HCT116 (cell line): ENCODE measurements at regions not wholly inside any gene's neighbourhood (a gene's known extent, or its start where the extent isn't known, plus 50 kb on each side); places are given as distances from the start of the nearest gene placed in this dataset.

ENCODE experiments used
- ATAC-seq: fragments of 200-7000 bp; cut with Tn5 transposase; 2 replicates; pipeline ENCODE4 v1.9.1; 2020; ENCODE audit warnings: mild to moderate bottlenecking, moderate library complexity
- BruUV-seq: library from RNA; stranded (reverse); fragments of 400-500 nt; replicated peaks from 2 replicates; lab custom pipeline; 2021; lab: Mats Ljungman, UMichigan
- CTCF ChIA-PET: fragments of 300-600 bp; sonication (Branson Sonifier 250); formaldehyde crosslinking; loops from one replicate; lab custom pipeline; 2021; ENCODE audit warnings: antibody characterized with exemption; lab: Charles Lee
- POLR2A ChIA-PET: fragments of 300-600, 350-600 bp; sonication (Branson Sonifier 250); formaldehyde crosslinking; loops from one replicate; lab custom pipeline; 2021; ENCODE audit warnings: antibody characterized with exemption; lab: Charles Lee
- RAD21 ChIA-PET, 2 experiments: fragments of 300-600 bp; sonication (Branson Sonifier 250); formaldehyde crosslinking; loops; one replicate each; lab custom pipeline; 2023; ENCODE audit warnings: low total read pairs in 2 of 2; ENCODE audit not compliant: uncharacterized antibody in 2 of 2, unreplicated experiment in 2 of 2, low non-redundant PET in 1 of 2; lab: Charles Lee
- DNase-seq: peaks from one replicate; pipeline ENCODE4 v3.0.0-alpha.2; 2010; ENCODE audit warnings: low read depth, low spot score
- H2AFZ ChIP-seq: fragments of 200-600 bp; shearing (Covaris generic), sonication (generic); 2 replicates; pipeline ENCODE4 v1.6.1; 2017; ENCODE audit warnings: low read depth, mixed run types, mixed read lengths, antibody characterized with exemption, low read length; ENCODE audit not compliant: poor library complexity, severe bottlenecking
- H3K27ac ChIP-seq: 2 replicates; pipeline ENCODE4 v1.5.1; 2012; ENCODE audit warnings: low read depth, low read length
- H3K27me3 ChIP-seq: fragments of 200-600 bp; sonication (generic); 2 replicates; pipeline ENCODE4 v1.6.1; 2016; ENCODE audit warnings: mixed run types, low read length, mixed read lengths; ENCODE audit not compliant: insufficient read depth
- H3K36me3 ChIP-seq, 2 experiments: fragments of 200-500 bp in 1 of 2; fragments of 200-600 bp in 1 of 2; sonication (Bioruptor generic) in 1 of 2; sonication (generic) in 1 of 2; 2 replicates each; pipeline versions ENCODE4 v1.5.1 to v1.6.1; 2014 to 2016; ENCODE audit warnings: low read length in 2 of 2, inconsistent platforms in 1 of 2, mixed read lengths in 1 of 2, mixed run types in 1 of 2; ENCODE audit not compliant: insufficient read depth in 2 of 2, control insufficient read depth in 1 of 2
- H3K4me1 ChIP-seq, 2 experiments: fragments of 200-600 bp in 1 of 2; sonication (generic) in 1 of 2; 2 replicates each; pipeline versions ENCODE4 v1.5.1 to v1.6.1; 2012 to 2017; ENCODE audit warnings: low read length in 2 of 2, inconsistent platforms in 1 of 2, mild to moderate bottlenecking in 1 of 2, mixed read lengths in 1 of 2, mixed run types in 1 of 2, moderate library complexity in 1 of 2; ENCODE audit not compliant: insufficient read depth in 2 of 2, control insufficient read depth in 1 of 2
- H3K4me2 ChIP-seq: fragments of 200-600 bp; sonication (generic); 2 replicates; pipeline ENCODE4 v1.6.1; 2017; ENCODE audit warnings: mixed run types, low read length, mixed read lengths
- H3K4me3 ChIP-seq, 2 experiments: fragments of 200-600 bp in 1 of 2; sonication (generic) in 1 of 2; replicated peaks in 1 of 2; 2 replicates each; pipeline ENCODE4 v1.5.1; 2011 to 2016; ENCODE audit warnings: low read length in 2 of 2, control low read depth in 1 of 2, low read depth in 1 of 2, mild to moderate bottlenecking in 1 of 2, mixed read lengths in 1 of 2, mixed run types in 1 of 2
- H3K79me2 ChIP-seq: fragments of 200-600 bp; sonication (generic); 2 replicates; pipeline ENCODE4 v1.6.1; 2017; ENCODE audit warnings: mild to moderate bottlenecking, mixed run types, low read length, moderate library complexity, mixed read lengths; ENCODE audit not compliant: insufficient read depth
- H3K9ac ChIP-seq: fragments of 200-600 bp; sonication (generic); 2 replicates; pipeline ENCODE4 v1.6.1; 2016; ENCODE audit warnings: low read length, mixed read lengths
- H3K9me2 ChIP-seq: fragments of 200-600 bp; sonication (generic), shearing (Covaris generic); 2 replicates; pipeline ENCODE4 v1.6.1; 2017; ENCODE audit warnings: mixed run types, mild to moderate bottlenecking, moderate library complexity; ENCODE audit not compliant: insufficient read depth
- H3K9me3 ChIP-seq, 2 experiments: fragments of 200-500 bp in 1 of 2; fragments of 200-600 bp in 1 of 2; sonication (Bioruptor generic) in 1 of 2; sonication (generic) in 1 of 2; 2 replicates each; pipeline ENCODE4 v1.6.1; 2014 to 2017; ENCODE audit warnings: low read length in 2 of 2, mixed read lengths in 2 of 2, inconsistent platforms in 1 of 2, low read depth in 1 of 2, mild to moderate bottlenecking in 1 of 2, mixed run types in 1 of 2, moderate library complexity in 1 of 2; ENCODE audit not compliant: control insufficient read depth in 1 of 2, insufficient read depth in 1 of 2
- H4K20me1 ChIP-seq: fragments of 200-600 bp; sonication (generic), shearing (Covaris generic); 2 replicates; pipeline ENCODE4 v1.6.1; 2017; ENCODE audit warnings: mixed run types, mild to moderate bottlenecking, moderate library complexity; ENCODE audit not compliant: insufficient read depth
- CBX3 ChIP-seq: IDR thresholded peaks from 2 replicates; pipeline ENCODE4 v1.6.1; 2012; ENCODE audit warnings: low read depth
- CEBPB ChIP-seq: IDR thresholded peaks from 2 replicates; pipeline ENCODE4 v1.6.1; 2012; ENCODE audit warnings: low read depth
- CTCF ChIP-seq, 3 experiments: fragments of 200-600 bp in 1 of 3; sonication (generic) in 1 of 3; IDR thresholded peaks in 2 of 3; conservative IDR thresholded peaks in 1 of 3; 2 replicates each; pipeline ENCODE4 v1.5.1; 2012 to 2017; ENCODE audit warnings: low read depth in 2 of 3, low read length in 2 of 3, antibody characterized with exemption in 1 of 3, borderline replicate concordance in 1 of 3, control low read depth in 1 of 3, mild to moderate bottlenecking in 1 of 3, mixed read lengths in 1 of 3, mixed run types in 1 of 3, moderate library complexity in 1 of 3; ENCODE audit not compliant: insufficient read depth in 1 of 3
- ELF1 ChIP-seq: IDR thresholded peaks from 2 replicates; pipeline ENCODE4 v1.6.1; 2012; ENCODE audit warnings: low read depth, borderline replicate concordance
- EZH2 ChIP-seq: fragments of 200-600 bp; sonication (generic); IDR thresholded peaks from 2 replicates; pipeline ENCODE4 v1.6.1; 2017; ENCODE audit warnings: antibody characterized with exemption, mixed run types
- EZH2phosphoT487 ChIP-seq: fragments of 200-600 bp; IDR thresholded peaks from 2 replicates; pipeline ENCODE4 v1.6.1; 2018; ENCODE audit warnings: antibody characterized with exemption, borderline replicate concordance
- FOSL1 ChIP-seq: IDR thresholded peaks from 2 replicates; pipeline ENCODE4 v1.6.1; 2012; ENCODE audit warnings: low read depth
- JUND ChIP-seq: IDR thresholded peaks from 2 replicates; pipeline ENCODE4 v1.6.1; 2012
- POLR2A ChIP-seq: IDR thresholded peaks from 2 replicates; pipeline ENCODE4 v1.7.0; 2011; ENCODE audit warnings: borderline replicate concordance; ENCODE audit not compliant: insufficient read depth, insufficient read length; ENCODE audit errors: extremely low read depth
- RAD21 ChIP-seq: IDR thresholded peaks from 2 replicates; pipeline ENCODE4 v1.6.1; 2012; ENCODE audit warnings: low read depth, mild to moderate bottlenecking
- REST ChIP-seq: IDR thresholded peaks from 2 replicates; pipeline ENCODE4 v1.6.1; 2012; ENCODE audit warnings: low read depth
- SP1 ChIP-seq: IDR thresholded peaks from 2 replicates; pipeline ENCODE4 v1.6.1; 2012; ENCODE audit warnings: low read depth
- SRF ChIP-seq: IDR thresholded peaks from 2 replicates; pipeline ENCODE4 v1.6.1; 2012; ENCODE audit warnings: low read depth
- TCF7L2 ChIP-seq: IDR thresholded peaks from 2 replicates; pipeline ENCODE4 v1.7.0; 2011; ENCODE audit warnings: borderline replicate concordance, inconsistent platforms; ENCODE audit not compliant: insufficient read depth, insufficient read length; ENCODE audit errors: extremely low read depth
- YY1 ChIP-seq: IDR thresholded peaks from 2 replicates; pipeline ENCODE4 v1.6.1; 2011; ENCODE audit warnings: low read length, low read depth, moderate library complexity, mild to moderate bottlenecking; ENCODE audit not compliant: insufficient replicate concordance; ENCODE audit errors: extremely low read depth
- ZFX ChIP-seq: fragments of 450-650 bp; IDR thresholded peaks from 2 replicates; pipeline ENCODE4 v1.6.1; 2017
- ZNF274 ChIP-seq: fragments of 200-500 bp; sonication (Bioruptor generic); IDR thresholded peaks from 2 replicates; pipeline ENCODE4 v1.6.1; 2014; ENCODE audit warnings: mild to moderate bottlenecking, low read depth, low read length, inconsistent platforms
- intact Hi-C: fragments of 100-400 bp; cut with micrococcal nuclease; formaldehyde crosslinking; loops from 2 replicates; pipeline ENCODE4 v1.10.0; 2022
- TF ChIP-seq, protein P1 (sequence below): IDR thresholded peaks from 2 replicates; pipeline ENCODE4 v1.6.1; 2012

- Histone ChIP-seq H3K27me3 (peaks cover 31% of the 10 kb centered on the region; the same call in 1 of the 2 replicates), H2AFZ (no peak overlapping the region), H3K9ac (no peak overlapping the region), H3K4me1 (no peaks in the 10 kb centered on the region), H3K27ac (no peak overlapping the region), H3K4me3 (no peak overlapping the region), H3K79me2 (no peaks in the 10 kb centered on the region), H3K9me2 (no peaks in the 10 kb centered on the region), H4K20me1 (no peaks in the 10 kb centered on the region), H3K9me3 (no peaks in the 10 kb centered on the region), H3K36me3 (no peaks in the 10 kb centered on the region), H3K4me2 (no peak overlapping the region)
- POLR2A ChIA-PET: no interaction called here
- TF ChIP-seq REST (no peak), YY1 (no peak), FOSL1 (no peak), CTCF (IDR thresholded peaks at IDR 0.05 in 2 of 3, conservative IDR thresholded peaks at IDR 0.05 in 1 of 3; ENCODE audit: borderline replicate concordance in 1 of 3, insufficient read depth in 1 of 3, low read depth in 2 of 3, low read length in 2 of 3) (no peak), ELF1 (no peak), POLR2A (no peak), EZH2 (no peak), EZH2phosphoT487 (no peak), SRF (no peak), ZNF274 (no peak), CEBPB (no peak), RAD21 (no peak), CBX3 (no peak), TCF7L2 (no peak), SP1 (no peak), ZFX (no peak), JUND (no peak)
- TF ChIP-seq, protein P1, sequence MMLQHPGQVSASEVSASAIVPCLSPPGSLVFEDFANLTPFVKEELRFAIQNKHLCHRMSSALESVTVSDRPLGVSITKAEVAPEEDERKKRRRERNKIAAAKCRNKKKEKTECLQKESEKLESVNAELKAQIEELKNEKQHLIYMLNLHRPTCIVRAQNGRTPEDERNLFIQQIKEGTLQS: no peak
- ATAC-seq (no peak), DNase-seq (no peak)
- intact Hi-C loops: no loop called here
- RAD21 ChIA-PET: no interaction called here
- CTCF ChIA-PET: no interaction called here
- BruUV-seq: no TSS peak
Measured at GRCh38 chr16:86783636-86784626, 205.6 kb downstream of the FOXL1 start.
